ENCODE measurements at regions not wholly inside any gene's neighbourhood (a gene's known extent, or its start where the extent isn't known, plus 50 kb on each side); places are given as distances from the start of the nearest gene placed in this dataset.

DNA sequence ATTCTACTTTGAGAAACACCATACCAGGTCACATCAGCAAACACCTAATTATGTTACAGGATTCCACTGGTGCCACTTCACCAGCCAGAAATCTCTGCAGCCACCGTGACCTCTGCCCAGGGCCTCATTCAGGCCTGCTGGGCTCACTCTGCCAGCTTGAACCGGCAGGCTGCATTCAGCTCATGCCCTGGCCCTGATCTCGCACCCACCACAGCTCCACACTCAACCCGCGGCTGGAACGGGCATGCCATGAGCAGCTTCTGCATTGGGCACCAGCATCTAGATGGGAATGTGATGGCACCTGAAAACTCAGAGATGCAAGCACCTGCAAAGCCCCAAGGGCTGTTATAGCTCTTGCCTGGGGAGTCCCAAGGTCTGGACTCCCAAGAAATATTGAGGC lies 168.7 kb downstream of the DPY19L2 start:
- Mint-ChIP-seq H3K4me1 (no peaks in the 10 kb centered on the region), H3K9me3 (peaks cover 10% of the 10 kb centered on the region), H3K36me3 (no peaks in the 10 kb centered on the region), H3K27ac (no peak overlapping the region), H3K27me3 (ENCODE audit: low read depth) (no peaks in the 10 kb centered on the region), H3K4me3 (no peak overlapping the region)
- ChIA-PET POLR2A (interaction anchor here (0.6 kb wide), 1 partner anchor 9 kb away, joined by 5 read pairs; no protein-coding TSS in a partner anchor), CTCF (interaction anchor here (0.6 kb wide), 1 partner anchor 211 kb away, joined by 3 read pairs; no protein-coding TSS in a partner anchor)
- TF ChIP-seq, protein P1, sequence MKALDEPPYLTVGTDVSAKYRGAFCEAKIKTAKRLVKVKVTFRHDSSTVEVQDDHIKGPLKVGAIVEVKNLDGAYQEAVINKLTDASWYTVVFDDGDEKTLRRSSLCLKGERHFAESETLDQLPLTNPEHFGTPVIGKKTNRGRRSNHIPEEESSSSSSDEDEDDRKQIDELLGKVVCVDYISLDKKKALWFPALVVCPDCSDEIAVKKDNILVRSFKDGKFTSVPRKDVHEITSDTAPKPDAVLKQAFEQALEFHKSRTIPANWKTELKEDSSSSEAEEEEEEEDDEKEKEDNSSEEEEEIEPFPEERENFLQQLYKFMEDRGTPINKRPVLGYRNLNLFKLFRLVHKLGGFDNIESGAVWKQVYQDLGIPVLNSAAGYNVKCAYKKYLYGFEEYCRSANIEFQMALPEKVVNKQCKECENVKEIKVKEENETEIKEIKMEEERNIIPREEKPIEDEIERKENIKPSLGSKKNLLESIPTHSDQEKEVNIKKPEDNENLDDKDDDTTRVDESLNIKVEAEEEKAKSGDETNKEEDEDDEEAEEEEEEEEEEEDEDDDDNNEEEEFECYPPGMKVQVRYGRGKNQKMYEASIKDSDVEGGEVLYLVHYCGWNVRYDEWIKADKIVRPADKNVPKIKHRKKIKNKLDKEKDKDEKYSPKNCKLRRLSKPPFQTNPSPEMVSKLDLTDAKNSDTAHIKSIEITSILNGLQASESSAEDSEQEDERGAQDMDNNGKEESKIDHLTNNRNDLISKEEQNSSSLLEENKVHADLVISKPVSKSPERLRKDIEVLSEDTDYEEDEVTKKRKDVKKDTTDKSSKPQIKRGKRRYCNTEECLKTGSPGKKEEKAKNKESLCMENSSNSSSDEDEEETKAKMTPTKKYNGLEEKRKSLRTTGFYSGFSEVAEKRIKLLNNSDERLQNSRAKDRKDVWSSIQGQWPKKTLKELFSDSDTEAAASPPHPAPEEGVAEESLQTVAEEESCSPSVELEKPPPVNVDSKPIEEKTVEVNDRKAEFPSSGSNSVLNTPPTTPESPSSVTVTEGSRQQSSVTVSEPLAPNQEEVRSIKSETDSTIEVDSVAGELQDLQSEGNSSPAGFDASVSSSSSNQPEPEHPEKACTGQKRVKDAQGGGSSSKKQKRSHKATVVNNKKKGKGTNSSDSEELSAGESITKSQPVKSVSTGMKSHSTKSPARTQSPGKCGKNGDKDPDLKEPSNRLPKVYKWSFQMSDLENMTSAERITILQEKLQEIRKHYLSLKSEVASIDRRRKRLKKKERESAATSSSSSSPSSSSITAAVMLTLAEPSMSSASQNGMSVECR (CRISPR knock-in tag; IDR thresholded peaks at IDR 0.05; ENCODE audit: borderline replicate concordance), result no peak
- TF ChIP-seq, protein P2, sequence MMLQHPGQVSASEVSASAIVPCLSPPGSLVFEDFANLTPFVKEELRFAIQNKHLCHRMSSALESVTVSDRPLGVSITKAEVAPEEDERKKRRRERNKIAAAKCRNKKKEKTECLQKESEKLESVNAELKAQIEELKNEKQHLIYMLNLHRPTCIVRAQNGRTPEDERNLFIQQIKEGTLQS (CRISPR knock-in tag; conservative IDR thresholded peaks at IDR 0.05), result no peak
- TF ChIP-seq, protein P3, sequence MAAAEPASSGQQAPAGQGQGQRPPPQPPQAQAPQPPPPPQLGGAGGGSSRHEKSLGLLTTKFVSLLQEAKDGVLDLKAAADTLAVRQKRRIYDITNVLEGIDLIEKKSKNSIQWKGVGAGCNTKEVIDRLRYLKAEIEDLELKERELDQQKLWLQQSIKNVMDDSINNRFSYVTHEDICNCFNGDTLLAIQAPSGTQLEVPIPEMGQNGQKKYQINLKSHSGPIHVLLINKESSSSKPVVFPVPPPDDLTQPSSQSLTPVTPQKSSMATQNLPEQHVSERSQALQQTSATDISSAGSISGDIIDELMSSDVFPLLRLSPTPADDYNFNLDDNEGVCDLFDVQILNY (CRISPR knock-in tag; IDR thresholded peaks at IDR 0.05), result no peak
- TF ChIP-seq, protein P4, sequence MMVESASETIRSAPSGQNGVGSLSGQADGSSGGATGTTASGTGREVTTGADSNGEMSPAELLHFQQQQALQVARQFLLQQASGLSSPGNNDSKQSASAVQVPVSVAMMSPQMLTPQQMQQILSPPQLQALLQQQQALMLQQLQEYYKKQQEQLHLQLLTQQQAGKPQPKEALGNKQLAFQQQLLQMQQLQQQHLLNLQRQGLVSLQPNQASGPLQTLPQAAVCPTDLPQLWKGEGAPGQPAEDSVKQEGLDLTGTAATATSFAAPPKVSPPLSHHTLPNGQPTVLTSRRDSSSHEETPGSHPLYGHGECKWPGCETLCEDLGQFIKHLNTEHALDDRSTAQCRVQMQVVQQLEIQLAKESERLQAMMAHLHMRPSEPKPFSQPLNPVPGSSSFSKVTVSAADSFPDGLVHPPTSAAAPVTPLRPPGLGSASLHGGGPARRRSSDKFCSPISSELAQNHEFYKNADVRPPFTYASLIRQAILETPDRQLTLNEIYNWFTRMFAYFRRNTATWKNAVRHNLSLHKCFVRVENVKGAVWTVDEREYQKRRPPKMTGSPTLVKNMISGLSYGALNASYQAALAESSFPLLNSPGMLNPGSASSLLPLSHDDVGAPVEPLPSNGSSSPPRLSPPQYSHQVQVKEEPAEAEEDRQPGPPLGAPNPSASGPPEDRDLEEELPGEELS (CRISPR knock-in tag; IDR thresholded peaks at IDR 0.05), result no peak
- TF ChIP-seq FOXJ3 (CRISPR knock-in tag; IDR thresholded peaks at IDR 0.05; ENCODE audit: borderline replicate concordance), result no peak
- no peak for TF ChIP-seq CREM (CRISPR knock-in tag; IDR thresholded peaks at IDR 0.05)
- no peak for TF ChIP-seq TP53 (CRISPR knock-in tag; IDR thresholded peaks at IDR 0.05)
- no peak for TF ChIP-seq GABPB1 (CRISPR knock-in tag; IDR thresholded peaks at IDR 0.05)
- TF ChIP-seq JUN (CRISPR knock-in tag; IDR thresholded peaks at IDR 0.05), result no peak
- no peak for TF ChIP-seq KAT7 (CRISPR knock-in tag; IDR thresholded peaks at IDR 0.05; ENCODE audit: borderline replicate concordance)
- no peak for TF ChIP-seq CBFB (CRISPR knock-in tag; IDR thresholded peaks at IDR 0.05; ENCODE audit: low read depth)
- no peak for TF ChIP-seq NFYB (CRISPR knock-in tag; conservative IDR thresholded peaks at IDR 0.05; ENCODE audit: low read depth)
- TF ChIP-seq, protein P5, sequence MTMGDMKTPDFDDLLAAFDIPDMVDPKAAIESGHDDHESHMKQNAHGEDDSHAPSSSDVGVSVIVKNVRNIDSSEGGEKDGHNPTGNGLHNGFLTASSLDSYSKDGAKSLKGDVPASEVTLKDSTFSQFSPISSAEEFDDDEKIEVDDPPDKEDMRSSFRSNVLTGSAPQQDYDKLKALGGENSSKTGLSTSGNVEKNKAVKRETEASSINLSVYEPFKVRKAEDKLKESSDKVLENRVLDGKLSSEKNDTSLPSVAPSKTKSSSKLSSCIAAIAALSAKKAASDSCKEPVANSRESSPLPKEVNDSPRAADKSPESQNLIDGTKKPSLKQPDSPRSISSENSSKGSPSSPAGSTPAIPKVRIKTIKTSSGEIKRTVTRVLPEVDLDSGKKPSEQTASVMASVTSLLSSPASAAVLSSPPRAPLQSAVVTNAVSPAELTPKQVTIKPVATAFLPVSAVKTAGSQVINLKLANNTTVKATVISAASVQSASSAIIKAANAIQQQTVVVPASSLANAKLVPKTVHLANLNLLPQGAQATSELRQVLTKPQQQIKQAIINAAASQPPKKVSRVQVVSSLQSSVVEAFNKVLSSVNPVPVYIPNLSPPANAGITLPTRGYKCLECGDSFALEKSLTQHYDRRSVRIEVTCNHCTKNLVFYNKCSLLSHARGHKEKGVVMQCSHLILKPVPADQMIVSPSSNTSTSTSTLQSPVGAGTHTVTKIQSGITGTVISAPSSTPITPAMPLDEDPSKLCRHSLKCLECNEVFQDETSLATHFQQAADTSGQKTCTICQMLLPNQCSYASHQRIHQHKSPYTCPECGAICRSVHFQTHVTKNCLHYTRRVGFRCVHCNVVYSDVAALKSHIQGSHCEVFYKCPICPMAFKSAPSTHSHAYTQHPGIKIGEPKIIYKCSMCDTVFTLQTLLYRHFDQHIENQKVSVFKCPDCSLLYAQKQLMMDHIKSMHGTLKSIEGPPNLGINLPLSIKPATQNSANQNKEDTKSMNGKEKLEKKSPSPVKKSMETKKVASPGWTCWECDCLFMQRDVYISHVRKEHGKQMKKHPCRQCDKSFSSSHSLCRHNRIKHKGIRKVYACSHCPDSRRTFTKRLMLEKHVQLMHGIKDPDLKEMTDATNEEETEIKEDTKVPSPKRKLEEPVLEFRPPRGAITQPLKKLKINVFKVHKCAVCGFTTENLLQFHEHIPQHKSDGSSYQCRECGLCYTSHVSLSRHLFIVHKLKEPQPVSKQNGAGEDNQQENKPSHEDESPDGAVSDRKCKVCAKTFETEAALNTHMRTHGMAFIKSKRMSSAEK (CRISPR knock-in tag; IDR thresholded peaks at IDR 0.05; ENCODE audit: borderline replicate concordance), result no peak
- TF ChIP-seq, protein P6, sequence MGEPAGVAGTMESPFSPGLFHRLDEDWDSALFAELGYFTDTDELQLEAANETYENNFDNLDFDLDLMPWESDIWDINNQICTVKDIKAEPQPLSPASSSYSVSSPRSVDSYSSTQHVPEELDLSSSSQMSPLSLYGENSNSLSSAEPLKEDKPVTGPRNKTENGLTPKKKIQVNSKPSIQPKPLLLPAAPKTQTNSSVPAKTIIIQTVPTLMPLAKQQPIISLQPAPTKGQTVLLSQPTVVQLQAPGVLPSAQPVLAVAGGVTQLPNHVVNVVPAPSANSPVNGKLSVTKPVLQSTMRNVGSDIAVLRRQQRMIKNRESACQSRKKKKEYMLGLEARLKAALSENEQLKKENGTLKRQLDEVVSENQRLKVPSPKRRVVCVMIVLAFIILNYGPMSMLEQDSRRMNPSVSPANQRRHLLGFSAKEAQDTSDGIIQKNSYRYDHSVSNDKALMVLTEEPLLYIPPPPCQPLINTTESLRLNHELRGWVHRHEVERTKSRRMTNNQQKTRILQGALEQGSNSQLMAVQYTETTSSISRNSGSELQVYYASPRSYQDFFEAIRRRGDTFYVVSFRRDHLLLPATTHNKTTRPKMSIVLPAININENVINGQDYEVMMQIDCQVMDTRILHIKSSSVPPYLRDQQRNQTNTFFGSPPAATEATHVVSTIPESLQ (CRISPR knock-in tag; IDR thresholded peaks at IDR 0.05), result no peak
- DNase-seq (ENCODE audit: low spot score), result no peak
- no peak for ATAC-seq

All from WTC11 (cell line).